ENCODE measurements at regions not wholly inside any gene's neighbourhood (a gene's known extent, or its start where the extent isn't known, plus 50 kb on each side); places are given as distances from the start of the nearest gene placed in this dataset.

- TF ChIP-seq TAF1 (IDR thresholded peaks at IDR 0.05; ENCODE audit: low read depth) (no peak), MXI1 (conservative IDR thresholded peaks at IDR 0.05; ENCODE audit: poor library complexity, severe bottlenecking) (no peak), CTCF (IDR thresholded peaks at IDR 0.05; ENCODE audit: poor library complexity, severe bottlenecking) (no peak), REST (IDR thresholded peaks at IDR 0.05; ENCODE audit: borderline replicate concordance) (peak; percentile 88), SMC3 (conservative IDR thresholded peaks at IDR 0.05; ENCODE audit: poor library complexity) (no peak), POLR2AphosphoS5 (IDR thresholded peaks at IDR 0.05) (no peak), EZH2 (IDR thresholded peaks at IDR 0.05; ENCODE audit: borderline replicate concordance, insufficient read depth, low read length, poor library complexity, severe bottlenecking) (no peak), EP300 (conservative IDR thresholded peaks at IDR 0.05; ENCODE audit: poor library complexity, severe bottlenecking) (no peak)
Observed at GRCh38 chr2:34632327-34632726, 1033.2 kb upstream of the FAM98A start.
